ENCODE measurements at regions not wholly inside any gene's neighbourhood (a gene's known extent, or its start where the extent isn't known, plus 50 kb on each side); places are given as distances from the start of the nearest gene placed in this dataset.

- no peaks in the 10 kb centered on the region for H3K36me3 ChIP-seq (ENCODE audit: control insufficient read depth in 4 of 4, insufficient read depth in 3 of 4, low read depth in 1 of 4, low read length in 3 of 4)
- no peak overlapping the region for H3K9ac ChIP-seq (ENCODE audit: low read depth in 1 of 2, low read length in 2 of 2)
- no peaks in the 10 kb centered on the region for H3K4me1 ChIP-seq (ENCODE audit: control insufficient read depth in 4 of 4, insufficient read depth in 4 of 4, low read length in 3 of 4)
- no peak overlapping the region for H3K4me3 ChIP-seq (ENCODE audit: low read depth in 1 of 3, low read length in 3 of 3)
- no peaks in the 10 kb centered on the region for H3K27me3 ChIP-seq (ENCODE audit: control insufficient read depth in 4 of 4, insufficient read depth in 4 of 4, low read length in 3 of 4)
- TF ChIP-seq HNF4A (conservative IDR thresholded peaks at IDR 0.05) (no peak), YY1 (IDR thresholded peaks at IDR 0.05) (no peak), FOXA2 (IDR thresholded peaks at IDR 0.05) (no peak), SP1 (IDR thresholded peaks at IDR 0.05) (no peak), ZBTB33 (IDR thresholded peaks at IDR 0.05) (no peak), TAF1 (conservative IDR thresholded peaks at IDR 0.05) (no peak), MAX (IDR thresholded peaks at IDR 0.05) (no peak)
- no peak for DNase-seq (ENCODE audit: low spot score)
- no peaks in the 10 kb centered on the region for H3K9me3 ChIP-seq (ENCODE audit: control insufficient read depth in 4 of 4, low read length in 3 of 4)
- 88% methylated on average over 3 of the region's 3 CpGs for WGBS
- H3K27ac ChIP-seq (ENCODE audit: low read depth in 1 of 2, low read length in 2 of 2) = no peak overlapping the region
These were observed 297.3 kb downstream of the MAF start for GRCh38 chr16:79303206-79303605.

GRCh38 chr16:79302731-79303130 is 297.8 kb downstream of the MAF start:
- Histone ChIP-seq H3K27me3 (ENCODE audit: control insufficient read depth in 4 of 4, insufficient read depth in 4 of 4, low read length in 3 of 4) (no peaks in the 10 kb centered on the region), H3K9ac (ENCODE audit: low read depth in 1 of 2, low read length in 2 of 2) (no peak overlapping the region), H3K9me3 (ENCODE audit: control insufficient read depth in 4 of 4, low read length in 3 of 4) (no peaks in the 10 kb centered on the region), H3K4me1 (ENCODE audit: control insufficient read depth in 4 of 4, insufficient read depth in 4 of 4, low read length in 3 of 4) (no peaks in the 10 kb centered on the region), H3K27ac (ENCODE audit: low read depth in 1 of 2, low read length in 2 of 2) (no peak overlapping the region), H3K4me3 (ENCODE audit: low read depth in 1 of 3, low read length in 3 of 3) (no peak overlapping the region), H3K36me3 (ENCODE audit: control insufficient read depth in 4 of 4, insufficient read depth in 3 of 4, low read depth in 1 of 4, low read length in 3 of 4) (no peaks in the 10 kb centered on the region)
- 97% methylated on average over 7 of the region's 7 CpGs for WGBS
- no peak for DNase-seq (ENCODE audit: low spot score)
- TF ChIP-seq FOXA2 (IDR thresholded peaks at IDR 0.05) = no peak
- no peak for TF ChIP-seq ZBTB33 (IDR thresholded peaks at IDR 0.05)
- no peak for TF ChIP-seq TAF1 (conservative IDR thresholded peaks at IDR 0.05)
- TF ChIP-seq RAD21 (IDR thresholded peaks at IDR 0.05) = no peak
- no peak for TF ChIP-seq CTCF (IDR thresholded peaks at IDR 0.05; ENCODE audit: low read depth, low read length, missing input control)
- no peak for TF ChIP-seq RXRA (IDR thresholded peaks at IDR 0.05)
- TF ChIP-seq NR2F2 (IDR thresholded peaks at IDR 0.05) = no peak
- TF ChIP-seq HNF4A (conservative IDR thresholded peaks at IDR 0.05) = no peak
- TF ChIP-seq YY1 (IDR thresholded peaks at IDR 0.05) = no peak
- TF ChIP-seq MAX (IDR thresholded peaks at IDR 0.05) = no peak
- TF ChIP-seq ATF3 (IDR thresholded peaks at IDR 0.05) = no peak
- TF ChIP-seq HNF4G (IDR thresholded peaks at IDR 0.05) = no peak
- no peak for TF ChIP-seq FOXA1 (IDR thresholded peaks at IDR 0.05)
- TF ChIP-seq REST (IDR thresholded peaks at IDR 0.05) = no peak
- no peak for TF ChIP-seq GABPA (IDR thresholded peaks at IDR 0.05 in 1 of 2, conservative IDR thresholded peaks at IDR 0.05 in 1 of 2)
- no peak for TF ChIP-seq SP1 (IDR thresholded peaks at IDR 0.05)
- no peak for TF ChIP-seq JUND (IDR thresholded peaks at IDR 0.05)
- no peak for TF ChIP-seq EGR1 (IDR thresholded peaks at IDR 0.05; ENCODE audit: low read depth in 2 of 2)
